CD4-positive, alpha-beta T cell (primary cell): ENCODE measurements at regions not wholly inside any gene's neighbourhood (a gene's known extent, or its start where the extent isn't known, plus 50 kb on each side); places are given as distances from the start of the nearest gene placed in this dataset.

Experiments
- ATAC-seq: fragments of 200-7000 bp; cut with Tn5 transposase; one replicate; pipeline ENCODE4 v1.10.0; 2022; ENCODE audit warnings: mild to moderate bottlenecking; ENCODE audit not compliant: poor library complexity
- CTCF ChIA-PET: fragments of 350-600 bp; sonication (Branson Sonifier 250); formaldehyde crosslinking; loops from one replicate; lab custom pipeline; 2021; ENCODE audit warnings: antibody characterized with exemption, inconsistent platforms; lab: Charles Lee
- POLR2A ChIA-PET: fragments of 350-600 bp; sonication (Branson Sonifier 250); formaldehyde crosslinking; loops from one replicate; lab custom pipeline; 2021; ENCODE audit warnings: antibody characterized with exemption, inconsistent platforms; lab: Charles Lee
- DNase-seq, 14 experiments: peaks; one replicate each; pipeline ENCODE4 v3.0.0-alpha.2; 2013 to 2020; ENCODE audit warnings: mixed read lengths in 2 of 14
- H3K27ac ChIP-seq, 2 donors: one replicate each; pipeline versions ENCODE4 v1.5.1 to v1.7.0; 2013; ENCODE audit warnings: low read length in 2 of 2, low read depth in 1 of 2, mild to moderate bottlenecking in 1 of 2
- H3K27me3 ChIP-seq, 2 experiments: 1 replicate in 1 of 2; 2 replicates in 1 of 2; pipeline versions ENCODE4 v1.6.1 to v1.7.0; 2013; ENCODE audit warnings: low read length in 2 of 2, control low read depth in 1 of 2, mild to moderate bottlenecking in 1 of 2, moderate library complexity in 1 of 2; ENCODE audit not compliant: insufficient read depth in 2 of 2, control insufficient read depth in 1 of 2
- H3K36me3 ChIP-seq: one replicate; pipeline ENCODE4 v1.6.1; 2013; ENCODE audit warnings: low read length, control low read depth; ENCODE audit not compliant: insufficient read depth
- H3K4me1 ChIP-seq: one replicate; pipeline ENCODE4 v1.6.1; 2013; ENCODE audit warnings: low read length, control low read depth; ENCODE audit not compliant: insufficient read depth
- H3K4me3 ChIP-seq: one replicate; pipeline ENCODE4 v1.5.1; 2013; ENCODE audit warnings: mild to moderate bottlenecking, low read length, moderate library complexity
- H3K9me3 ChIP-seq, 2 experiments: 1 replicate in 1 of 2; 2 replicates in 1 of 2; pipeline versions ENCODE4 v1.6.1 to v1.7.0; 2013; ENCODE audit warnings: low read length in 2 of 2, mild to moderate bottlenecking in 2 of 2, control low read depth in 1 of 2, moderate library complexity in 1 of 2; ENCODE audit not compliant: control insufficient read depth in 1 of 2, insufficient read depth in 1 of 2
- H3K27ac Mint-ChIP-seq: one replicate; pipeline ENCODE4 v1.8.0; 2020; ENCODE audit warnings: mixed read lengths
- H3K27me3 Mint-ChIP-seq: one replicate; pipeline ENCODE4 v1.8.0; 2021; ENCODE audit warnings: mixed read lengths
- H3K36me3 Mint-ChIP-seq: one replicate; pipeline ENCODE4 v1.8.0; 2021; ENCODE audit warnings: low read depth, mixed read lengths
- H3K4me1 Mint-ChIP-seq: one replicate; pipeline ENCODE4 v1.8.0; 2021; ENCODE audit warnings: low read depth, mixed read lengths
- H3K4me3 Mint-ChIP-seq: one replicate; pipeline ENCODE4 v1.8.0; 2020; ENCODE audit warnings: mild to moderate bottlenecking, mixed read lengths
- H3K9me3 Mint-ChIP-seq: one replicate; pipeline ENCODE4 v1.8.0; 2020; ENCODE audit warnings: mixed read lengths
- CTCF ChIP-seq: fragments of 200-600 bp; IDR thresholded peaks from one replicate; pipeline ENCODE4 v1.8.0; 2022; ENCODE audit warnings: antibody characterized with exemption, mild to moderate bottlenecking
- intact Hi-C, 2 experiments: fragments of 100-400 bp; cut with DNase I in 1 of 2; cut with micrococcal nuclease in 1 of 2; formaldehyde crosslinking; loops; one replicate each; pipeline versions ENCODE4 v1.15.1 to v1.9.0; 2023 to 2025; cut with DNase I, micrococcal nuclease

DNA sequence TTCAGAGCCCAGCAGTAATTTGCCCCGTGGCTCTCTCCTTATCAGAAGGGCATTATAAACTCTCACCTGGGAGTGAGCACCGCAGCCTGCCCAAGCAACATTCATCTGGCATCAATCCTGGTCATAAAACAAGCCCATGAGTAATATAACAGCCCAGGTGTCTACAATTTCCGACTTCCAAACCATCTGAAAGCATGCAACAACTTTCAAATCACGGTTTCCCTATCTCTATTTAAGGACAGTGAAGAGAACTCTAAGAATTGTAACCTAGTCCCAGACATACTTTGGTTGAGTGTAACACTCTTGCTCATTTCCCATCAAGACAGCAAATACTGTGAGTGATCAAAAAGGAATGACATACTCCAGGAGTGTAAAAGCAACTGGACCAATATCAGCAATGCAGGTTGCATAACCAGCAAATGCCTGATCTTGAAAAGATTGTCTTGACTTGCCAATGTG, 487.4 kb upstream of the SOX9 start:
- H3K9me3 Mint-ChIP-seq, result no peaks in the 10 kb centered on the region
- no peak for ATAC-seq
- no peak for TF ChIP-seq CTCF

GRCh38 chr17:71634376-71634775, 486.4 kb upstream of the SOX9 start:
- no peak for ATAC-seq

More for the DNA sequence above, 487.4 kb upstream of the SOX9 start:
- intact Hi-C loops, result no loop called here
- no peaks in the 10 kb centered on the region for H3K36me3 Mint-ChIP-seq
- no peaks in the 10 kb centered on the region for H3K27me3 Mint-ChIP-seq
- H3K36me3 ChIP-seq, result no peaks in the 10 kb centered on the region
- ChIA-PET CTCF (no interaction called here), POLR2A (no interaction called here)
- H3K4me3 ChIP-seq, result no peak overlapping the region
- H3K9me3 ChIP-seq, result no peaks in the 10 kb centered on the region
- no peak overlapping the region for H3K27ac ChIP-seq
- H3K27ac Mint-ChIP-seq, result no peak overlapping the region
- no peak for DNase-seq
- no peak overlapping the region for H3K4me3 Mint-ChIP-seq
- H3K4me1 Mint-ChIP-seq, result no peaks in the 10 kb centered on the region
- H3K4me1 ChIP-seq, result no peaks in the 10 kb centered on the region
- H3K27me3 ChIP-seq, result no peaks in the 10 kb centered on the region

GRCh38 chr17:71635187-71635586, 485.6 kb upstream of the SOX9 start:
- Mint-ChIP-seq H3K4me3 (no peak overlapping the region), H3K27me3 (no peaks in the 10 kb centered on the region), H3K4me1 (no peaks in the 10 kb centered on the region), H3K36me3 (no peaks in the 10 kb centered on the region), H3K9me3 (peaks cover 8% of the 10 kb centered on the region), H3K27ac (no peak overlapping the region)
- DNase-seq (no peak), ATAC-seq (no peak)
- POLR2A ChIA-PET, result no interaction called here
- intact Hi-C loops, result no loop called here
- CTCF ChIA-PET, result no interaction called here
- Histone ChIP-seq H3K27ac (no peak overlapping the region), H3K4me1 (no peaks in the 10 kb centered on the region), H3K9me3 (no peaks in the 10 kb centered on the region), H3K4me3 (no peak overlapping the region), H3K27me3 (no peaks in the 10 kb centered on the region), H3K36me3 (no peaks in the 10 kb centered on the region)
- TF ChIP-seq CTCF, result no peak

More at GRCh38 chr17:71634376-71634775, 486.4 kb upstream of the SOX9 start:
- ChIA-PET CTCF (interaction anchor here (0.6 kb wide), 1 partner anchor 523 kb away, joined by 3 read pairs; no protein-coding TSS in a partner anchor), POLR2A (no interaction called here)
- H3K9me3 ChIP-seq, result no peaks in the 10 kb centered on the region
- H3K27me3 Mint-ChIP-seq, result no peaks in the 10 kb centered on the region
- intact Hi-C loops, result no loop called here
- DNase-seq, result no peak
- H3K4me1 ChIP-seq, result no peaks in the 10 kb centered on the region
- H3K27ac Mint-ChIP-seq, result no peak overlapping the region
- H3K36me3 Mint-ChIP-seq, result no peaks in the 10 kb centered on the region
- H3K27ac ChIP-seq, result no peak overlapping the region
- no peaks in the 10 kb centered on the region for H3K36me3 ChIP-seq
- no peak for TF ChIP-seq CTCF
- no peak overlapping the region for H3K4me3 ChIP-seq
- no peak overlapping the region for H3K4me3 Mint-ChIP-seq
- H3K27me3 ChIP-seq, result no peaks in the 10 kb centered on the region
- peaks cover 6% of the 10 kb centered on the region for H3K9me3 Mint-ChIP-seq
- H3K4me1 Mint-ChIP-seq, result no peaks in the 10 kb centered on the region
